ENCODE measurements at regions not wholly inside any gene's neighbourhood (a gene's known extent, or its start where the extent isn't known, plus 50 kb on each side); places are given as distances from the start of the nearest gene placed in this dataset.

DNA sequence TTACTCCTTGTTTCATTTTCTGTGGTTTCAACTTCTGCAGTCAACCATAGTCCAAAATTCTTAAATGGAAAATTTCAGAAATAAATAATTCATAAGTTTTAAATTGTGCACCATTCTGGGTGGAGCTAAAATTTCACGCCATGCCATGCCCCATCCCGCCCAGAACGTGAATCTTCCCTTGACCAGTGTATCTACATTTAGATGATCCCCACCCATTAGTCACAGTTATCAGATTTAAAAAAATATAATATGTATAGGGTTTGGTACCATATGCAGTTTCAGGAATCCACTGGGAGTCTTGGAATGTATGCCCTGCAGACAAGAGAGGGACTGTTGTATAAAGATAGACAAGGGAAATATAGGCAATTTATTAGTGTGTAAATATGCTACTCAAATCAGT is 759.7 kb upstream of the ZNF608 start:
- no peaks in the 10 kb centered on the region for H3K79me2 ChIP-seq (ENCODE audit: low read length)
- no peaks in the 10 kb centered on the region for H3K27me3 ChIP-seq (ENCODE audit: low read length)
- intact Hi-C loops (cut with micrococcal nuclease): no loop called here
- H3K4me1 ChIP-seq (ENCODE audit: insufficient read depth, low read length): no peaks in the 10 kb centered on the region
- H3F3A ChIP-seq (ENCODE audit: low read length, unreplicated experiment): no peaks in the 10 kb centered on the region
- H3K9ac ChIP-seq (ENCODE audit: low read length): no peak overlapping the region
- DNase-seq (no peak), ATAC-seq (no peak)
- no peak overlapping the region for H3K27ac ChIP-seq (ENCODE audit: low read length)
- no peaks in the 10 kb centered on the region for H3K9me2 ChIP-seq (replicated peaks; ENCODE audit: low read length)
- H3K4me2 ChIP-seq (ENCODE audit: low read length): no peak overlapping the region
- no TSS peak for BruUV-seq (replicated peaks)
- CTCF ChIA-PET: no interaction called here
- TF ChIP-seq EZH2phosphoT487 (IDR thresholded peaks at IDR 0.05; ENCODE audit: borderline replicate concordance, low read length) (no peak), EZH2 (IDR thresholded peaks at IDR 0.05; ENCODE audit: low read length, unreplicated experiment) (no peak)
- TF ChIP-seq, protein P1, sequence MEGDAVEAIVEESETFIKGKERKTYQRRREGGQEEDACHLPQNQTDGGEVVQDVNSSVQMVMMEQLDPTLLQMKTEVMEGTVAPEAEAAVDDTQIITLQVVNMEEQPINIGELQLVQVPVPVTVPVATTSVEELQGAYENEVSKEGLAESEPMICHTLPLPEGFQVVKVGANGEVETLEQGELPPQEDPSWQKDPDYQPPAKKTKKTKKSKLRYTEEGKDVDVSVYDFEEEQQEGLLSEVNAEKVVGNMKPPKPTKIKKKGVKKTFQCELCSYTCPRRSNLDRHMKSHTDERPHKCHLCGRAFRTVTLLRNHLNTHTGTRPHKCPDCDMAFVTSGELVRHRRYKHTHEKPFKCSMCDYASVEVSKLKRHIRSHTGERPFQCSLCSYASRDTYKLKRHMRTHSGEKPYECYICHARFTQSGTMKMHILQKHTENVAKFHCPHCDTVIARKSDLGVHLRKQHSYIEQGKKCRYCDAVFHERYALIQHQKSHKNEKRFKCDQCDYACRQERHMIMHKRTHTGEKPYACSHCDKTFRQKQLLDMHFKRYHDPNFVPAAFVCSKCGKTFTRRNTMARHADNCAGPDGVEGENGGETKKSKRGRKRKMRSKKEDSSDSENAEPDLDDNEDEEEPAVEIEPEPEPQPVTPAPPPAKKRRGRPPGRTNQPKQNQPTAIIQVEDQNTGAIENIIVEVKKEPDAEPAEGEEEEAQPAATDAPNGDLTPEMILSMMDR (conservative IDR thresholded peaks at IDR 0.05; ENCODE audit: low read depth, low read length): no peak
- no peak overlapping the region for H3K4me3 ChIP-seq (ENCODE audit: low read length)
- H4K20me1 ChIP-seq (ENCODE audit: low read length): no peaks in the 10 kb centered on the region
- no peaks in the 10 kb centered on the region for H3K9me3 ChIP-seq (ENCODE audit: low read length)
- H2AFZ ChIP-seq (ENCODE audit: low read length): no peak overlapping the region
- POLR2A ChIA-PET (ENCODE audit: unreplicated experiment): no interaction called here
- no peaks in the 10 kb centered on the region for H3K36me3 ChIP-seq (ENCODE audit: low read depth, low read length)

DNA sequence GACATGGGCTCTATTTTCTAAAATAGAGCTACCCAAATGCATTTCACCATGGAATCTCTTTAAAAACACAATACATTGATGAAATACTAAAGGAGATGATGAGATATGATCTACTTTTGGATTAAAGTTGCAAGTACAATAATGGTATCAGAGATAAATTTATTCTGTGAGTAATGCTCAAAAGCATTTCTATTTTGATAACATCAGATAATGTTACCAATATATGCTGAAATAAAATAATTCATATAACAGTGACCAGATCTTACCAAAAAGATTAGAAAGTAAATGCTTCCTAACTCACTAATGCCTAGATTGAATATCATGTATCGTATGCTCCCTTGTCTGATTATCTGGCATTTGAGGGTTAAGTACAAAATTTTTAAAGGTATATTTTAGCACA is 761.8 kb upstream of the ZNF608 start:
- no peaks in the 10 kb centered on the region for H3K4me1 ChIP-seq (ENCODE audit: insufficient read depth, low read length)
- H3K27ac ChIP-seq (ENCODE audit: low read length): no peak overlapping the region
- CTCF ChIA-PET: no interaction called here
- no peak overlapping the region for H3K4me2 ChIP-seq (ENCODE audit: low read length)
- H2AFZ ChIP-seq (ENCODE audit: low read length): no peak overlapping the region
- H3K27me3 ChIP-seq (ENCODE audit: low read length): no peaks in the 10 kb centered on the region
- no peaks in the 10 kb centered on the region for H3K36me3 ChIP-seq (ENCODE audit: low read depth, low read length)
- H4K20me1 ChIP-seq (ENCODE audit: low read length): no peaks in the 10 kb centered on the region
- POLR2A ChIA-PET (ENCODE audit: unreplicated experiment): no interaction called here
- no peaks in the 10 kb centered on the region for H3F3A ChIP-seq (ENCODE audit: low read length, unreplicated experiment)
- no peaks in the 10 kb centered on the region for H3K79me2 ChIP-seq (ENCODE audit: low read length)
- ATAC-seq (no peak), DNase-seq (no peak)
- H3K9ac ChIP-seq (ENCODE audit: low read length): no peak overlapping the region
- TF ChIP-seq EZH2 (IDR thresholded peaks at IDR 0.05; ENCODE audit: low read length, unreplicated experiment): no peak
- TF ChIP-seq, protein P1 (conservative IDR thresholded peaks at IDR 0.05; ENCODE audit: low read depth, low read length): no peak
- TF ChIP-seq EZH2phosphoT487 (IDR thresholded peaks at IDR 0.05; ENCODE audit: borderline replicate concordance, low read length): no peak
- no peaks in the 10 kb centered on the region for H3K9me3 ChIP-seq (ENCODE audit: low read length)
- BruUV-seq (replicated peaks): no TSS peak
- no peak overlapping the region for H3K4me3 ChIP-seq (ENCODE audit: low read length)
- H3K9me2 ChIP-seq (replicated peaks; ENCODE audit: low read length): no peaks in the 10 kb centered on the region
- intact Hi-C loops (cut with micrococcal nuclease): no loop called here

DNA sequence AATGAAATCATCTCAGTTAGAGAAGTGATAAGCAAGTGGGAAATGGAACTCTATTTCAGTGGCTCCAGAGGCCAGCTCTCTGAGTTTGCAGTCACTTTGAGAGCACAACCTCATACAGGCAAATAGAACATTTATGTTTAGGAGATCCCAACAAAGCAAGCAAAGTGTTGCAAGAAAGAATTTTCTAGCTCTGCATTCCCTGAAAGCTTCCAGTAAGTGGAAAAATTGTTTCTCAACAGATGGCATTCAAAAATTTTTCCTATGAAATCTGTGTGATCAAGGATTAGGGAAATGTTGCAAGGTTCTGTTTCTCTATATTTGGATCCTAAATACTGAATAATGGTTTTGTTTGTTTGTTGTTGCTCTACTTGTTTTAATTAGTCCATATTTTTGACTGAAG is 764.2 kb upstream of the ZNF608 start:
- ATAC-seq (no peak), DNase-seq (no peak)
- H3K36me3 ChIP-seq (ENCODE audit: low read depth, low read length): no peaks in the 10 kb centered on the region
- ChIA-PET CTCF (no interaction called here), POLR2A (ENCODE audit: unreplicated experiment) (interaction anchor here (0.6 kb wide), 1 partner anchor 557 kb away, joined by 4 read pairs; no protein-coding TSS in a partner anchor)
- no peak overlapping the region for H3K9ac ChIP-seq (ENCODE audit: low read length)
- H3K4me2 ChIP-seq (ENCODE audit: low read length): no peak overlapping the region
- TF ChIP-seq, protein P1 (conservative IDR thresholded peaks at IDR 0.05; ENCODE audit: low read depth, low read length): no peak
- no peak for TF ChIP-seq EZH2phosphoT487 (IDR thresholded peaks at IDR 0.05; ENCODE audit: borderline replicate concordance, low read length)
- TF ChIP-seq EZH2 (IDR thresholded peaks at IDR 0.05; ENCODE audit: low read length, unreplicated experiment): no peak
- H3K9me2 ChIP-seq (replicated peaks; ENCODE audit: low read length): no peaks in the 10 kb centered on the region
- H3K4me3 ChIP-seq (ENCODE audit: low read length): no peak overlapping the region
- H3F3A ChIP-seq (ENCODE audit: low read length, unreplicated experiment): no peaks in the 10 kb centered on the region
- H2AFZ ChIP-seq (ENCODE audit: low read length): no peak overlapping the region
- no peaks in the 10 kb centered on the region for H3K4me1 ChIP-seq (ENCODE audit: insufficient read depth, low read length)
- no peaks in the 10 kb centered on the region for H4K20me1 ChIP-seq (ENCODE audit: low read length)
- H3K79me2 ChIP-seq (ENCODE audit: low read length): no peaks in the 10 kb centered on the region
- no peaks in the 10 kb centered on the region for H3K9me3 ChIP-seq (ENCODE audit: low read length)
- H3K27ac ChIP-seq (ENCODE audit: low read length): no peak overlapping the region
- intact Hi-C loops (cut with micrococcal nuclease): no loop called here
- H3K27me3 ChIP-seq (ENCODE audit: low read length): no peaks in the 10 kb centered on the region
- BruUV-seq (replicated peaks): no TSS peak
